GM12892 (cell line): ENCODE measurements at regions not wholly inside any gene's neighbourhood (a gene's known extent, or its start where the extent isn't known, plus 50 kb on each side); places are given as distances from the start of the nearest gene placed in this dataset.
"Not testable (repeated sequence)": the region's sequence is repeated elsewhere in the genome, so short reads cannot be mapped to it uniquely, and the experiment has no call there.

Source experiments
- DNase-seq: peaks from one replicate; pipeline ENCODE4 v3.0.0; 2011; ENCODE audit not compliant: insufficient read length
- FAIRE-seq: peaks from 2 replicates; lab custom pipeline; 2011; peaks lifted over from hg19 to GRCh38; lab: Jason Lieb, UNC
- POLR2A ChIP-seq: IDR thresholded peaks from 2 replicates; pipeline ENCODE4 v1.6.1; 2011; ENCODE audit warnings: low read depth, low read length, control low read depth
- POLR2AphosphoS5 ChIP-seq: IDR thresholded peaks from 2 replicates; pipeline ENCODE4 v1.6.1; 2011; ENCODE audit warnings: low read depth, low read length, control low read depth
- TAF1 ChIP-seq: IDR thresholded peaks from 2 replicates; pipeline ENCODE4 v1.6.1; 2011; ENCODE audit warnings: low read depth, mild to moderate bottlenecking, control low read depth, low read length, borderline replicate concordance

- FAIRE-seq (no peak), DNase-seq (no peak)
- TF ChIP-seq POLR2AphosphoS5 (no peak), POLR2A (no peak), TAF1 (no peak)
Observed at GRCh38 chr17:13154398-13154797, 136.6 kb upstream of the ELAC2 start.

- DNase-seq, result no peak
- FAIRE-seq, result no peak
- TF ChIP-seq POLR2A, result no peak
- no peak for TF ChIP-seq POLR2AphosphoS5
- TF ChIP-seq TAF1, result no peak
Observed at GRCh38 chr17:13153036-13153435, 135.2 kb upstream of the ELAC2 start.

- FAIRE-seq, result no peak
- no peak for DNase-seq
Observed at GRCh38 chr17:13152501-13152900, 134.7 kb upstream of the ELAC2 start.

GRCh38 chr17:13150738-13151137 lies 132.9 kb upstream of the ELAC2 start:
- not testable (repeated sequence) for DNase-seq, FAIRE-seq

More at GRCh38 chr17:13152501-13152900, 134.7 kb upstream of the ELAC2 start:
- TF ChIP-seq POLR2A, result no peak
- no peak for TF ChIP-seq POLR2AphosphoS5
- TF ChIP-seq TAF1, result no peak

GRCh38 chr17:13143001-13143400 lies 125.2 kb upstream of the ELAC2 start:
- DNase-seq (no peak), FAIRE-seq (no peak)
- no peak for TF ChIP-seq POLR2AphosphoS5
- TF ChIP-seq TAF1, result no peak
- no peak for TF ChIP-seq POLR2A

GRCh38 chr17:13140750-13141149 lies 122.9 kb upstream of the ELAC2 start:
- TF ChIP-seq TAF1 (no peak), POLR2A (no peak), POLR2AphosphoS5 (no peak)
- no peak for DNase-seq
- FAIRE-seq, result no peak

GRCh38 chr17:13135506-13135905 lies 117.7 kb upstream of the ELAC2 start:
- FAIRE-seq (no peak), DNase-seq (no peak)
- TF ChIP-seq POLR2A, result no peak
- no peak for TF ChIP-seq TAF1
- TF ChIP-seq POLR2AphosphoS5, result no peak

- no peak for FAIRE-seq
- no peak for DNase-seq
- TF ChIP-seq POLR2AphosphoS5, result no peak
- no peak for TF ChIP-seq POLR2A
- TF ChIP-seq TAF1, result no peak
Observed at GRCh38 chr17:13134076-13134475, 116.2 kb upstream of the ELAC2 start.

GRCh38 chr17:13131225-13131624 lies 113.4 kb upstream of the ELAC2 start:
- FAIRE-seq, result no peak
- TF ChIP-seq POLR2A (no peak), POLR2AphosphoS5 (no peak), TAF1 (no peak)
- no peak for DNase-seq

GRCh38 chr17:13129356-13129755 lies 111.5 kb upstream of the ELAC2 start:
- FAIRE-seq (no peak), DNase-seq (no peak)
- TF ChIP-seq POLR2A, result no peak
- no peak for TF ChIP-seq TAF1
- TF ChIP-seq POLR2AphosphoS5, result no peak

- DNase-seq (no peak), FAIRE-seq (no peak)
Observed at GRCh38 chr17:13128676-13129075, 110.8 kb upstream of the ELAC2 start.

GRCh38 chr17:13127921-13128602 lies 110.2 kb upstream of the ELAC2 start:
- DNase-seq (no peak), FAIRE-seq (no peak)
- TF ChIP-seq POLR2A (no peak), POLR2AphosphoS5 (no peak), TAF1 (no peak)

More at GRCh38 chr17:13128676-13129075, 110.8 kb upstream of the ELAC2 start:
- TF ChIP-seq TAF1 (no peak), POLR2AphosphoS5 (no peak), POLR2A (no peak)
